Stimulated activated effector memory CD8-positive, alpha-beta T cell treated with anti-CD3 and anti-CD28 coated beads, Interleukin-12 subunit alpha, Interleukin-12 subunit beta, amount 100 ng/mL, for 72 hours (primary cell): ENCODE measurements at regions not wholly inside any gene's neighbourhood (a gene's known extent, or its start where the extent isn't known, plus 50 kb on each side); places are given as distances from the start of the nearest gene placed in this dataset.
"Not testable (repeated sequence)": the region's sequence is repeated elsewhere in the genome, so short reads cannot be mapped to it uniquely, and the experiment has no call there.

Experiments used
- ATAC-seq: fragments of 150-1000 bp; cut with Tn5 transposase; 2 replicates; pipeline ENCODE4 v1.10.0; 2021
- DNase-seq, 2 donors: peaks; one replicate each; pipeline ENCODE4 v3.0.0; 2021 to 2022; ENCODE audit warnings: low spot score in 2 of 2
- H3K27ac Mint-ChIP-seq: one replicate; pipeline ENCODE4 v1.8.0; 2022; ENCODE audit warnings: mild to moderate bottlenecking, mixed read lengths
- H3K36me3 Mint-ChIP-seq: one replicate; pipeline ENCODE4 v1.8.0; 2022; ENCODE audit warnings: mild to moderate bottlenecking, mixed read lengths
- H3K4me1 Mint-ChIP-seq: one replicate; pipeline ENCODE4 v1.8.0; 2022; ENCODE audit warnings: mixed read lengths
- H3K4me3 Mint-ChIP-seq: one replicate; pipeline ENCODE4 v1.8.0; 2022; ENCODE audit warnings: mild to moderate bottlenecking, mixed read lengths
- H3K9me3 Mint-ChIP-seq: one replicate; pipeline ENCODE4 v1.8.0; 2022; ENCODE audit warnings: mixed read lengths

DNA sequence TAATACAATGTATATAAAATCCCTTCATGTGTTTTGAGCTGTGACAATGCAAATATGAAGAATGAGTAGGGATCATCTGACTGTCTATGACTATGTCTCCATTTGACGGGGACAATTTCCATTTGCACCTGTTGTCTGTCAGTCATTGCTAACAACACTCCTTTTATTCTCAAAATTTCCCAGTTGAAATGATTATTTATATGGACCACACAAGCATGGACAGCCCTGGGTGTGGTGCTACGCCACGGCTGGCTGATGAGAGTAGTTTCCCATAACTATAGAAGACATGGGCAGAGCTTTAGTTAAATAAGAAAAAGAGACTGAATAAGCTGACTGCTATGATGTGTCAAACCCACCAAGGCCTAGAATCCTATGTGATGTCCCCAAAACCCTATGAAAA lies 135.8 kb downstream of the MAP3K21 start:
- H3K4me1 Mint-ChIP-seq: no peaks in the 10 kb centered on the region
- ATAC-seq: no peak

GRCh38 chr1:233465745-233466343 lies 138.3 kb downstream of the MAP3K21 start:
- no peak for DNase-seq
- Mint-ChIP-seq H3K36me3 (no peaks in the 10 kb centered on the region), H3K4me3 (no peak overlapping the region), H3K4me1 (no peaks in the 10 kb centered on the region), H3K27ac (no peak overlapping the region), H3K9me3 (no peaks in the 10 kb centered on the region)
- ATAC-seq: no peak

More for the DNA sequence above, 135.8 kb downstream of the MAP3K21 start:
- Mint-ChIP-seq H3K36me3 (no peaks in the 10 kb centered on the region), H3K9me3 (no peaks in the 10 kb centered on the region), H3K27ac (no peak overlapping the region), H3K4me3 (no peak overlapping the region)
- no peak for DNase-seq

DNA sequence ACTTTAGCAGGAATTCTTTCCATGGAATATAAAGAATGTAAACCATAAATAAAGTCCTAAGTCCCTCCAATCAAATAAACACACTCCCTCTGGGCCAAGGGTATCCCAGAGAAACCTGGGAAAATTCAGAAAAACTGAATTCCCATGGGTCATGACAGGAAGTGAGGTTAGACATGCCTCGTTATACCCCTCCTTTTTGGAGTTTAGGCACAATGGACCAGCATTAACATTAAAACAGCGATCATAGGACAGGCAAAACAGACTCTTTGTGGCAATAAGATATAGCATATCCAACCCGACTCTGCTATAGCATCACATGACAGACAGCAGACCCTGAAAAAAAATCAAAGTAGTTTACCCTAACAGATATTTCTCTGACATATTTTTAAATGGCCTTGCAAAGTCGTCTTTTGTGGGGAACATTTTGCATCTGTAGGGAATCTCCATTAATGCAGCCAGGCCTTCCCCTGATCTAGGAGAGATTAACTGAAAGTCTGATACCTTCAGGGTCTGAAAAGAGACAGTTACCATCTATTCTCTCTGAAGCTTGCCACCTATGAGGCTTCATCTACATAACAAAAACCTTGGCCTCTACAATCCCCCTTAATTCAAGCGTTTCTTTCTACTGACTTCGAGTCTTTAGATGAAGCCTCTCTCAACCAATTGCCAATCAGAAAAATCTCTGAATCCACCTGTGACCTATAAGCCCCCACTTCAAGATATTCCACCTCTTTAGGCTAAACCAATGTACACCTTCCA lies 143.0 kb upstream of the KCNK1 start:
- Mint-ChIP-seq H3K4me1 (no peaks in the 10 kb centered on the region), H3K36me3 (no peaks in the 10 kb centered on the region)

DNA sequence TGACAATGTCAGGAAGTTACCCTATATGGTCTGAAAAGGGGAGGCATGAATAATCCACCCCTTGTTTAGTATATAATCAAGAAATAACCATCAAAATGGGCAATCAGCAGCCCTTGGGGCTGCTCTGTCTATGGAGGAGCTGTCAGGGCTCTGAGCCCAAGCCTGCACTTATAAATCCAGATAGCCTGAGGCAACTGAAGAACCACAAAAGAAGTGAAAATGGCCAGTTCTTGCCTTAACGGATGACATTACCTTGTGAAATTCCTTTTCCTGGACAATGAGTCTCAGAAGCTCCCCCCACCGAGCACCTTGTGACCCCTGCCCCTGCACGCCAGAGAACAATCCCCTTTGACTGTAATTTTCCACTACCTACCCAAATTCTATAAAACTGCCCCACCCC lies 142.1 kb upstream of the KCNK1 start:
- H3K9me3 Mint-ChIP-seq, H3K4me1 Mint-ChIP-seq, ATAC-seq, DNase-seq, H3K4me3 Mint-ChIP-seq, H3K36me3 Mint-ChIP-seq, H3K27ac Mint-ChIP-seq: not testable (repeated sequence)

More for the DNA sequence above, 143.0 kb upstream of the KCNK1 start:
- H3K4me3 Mint-ChIP-seq: no peak overlapping the region
- no peak for DNase-seq
- ATAC-seq: no peak
- no peak overlapping the region for H3K27ac Mint-ChIP-seq
- no peaks in the 10 kb centered on the region for H3K9me3 Mint-ChIP-seq

DNA sequence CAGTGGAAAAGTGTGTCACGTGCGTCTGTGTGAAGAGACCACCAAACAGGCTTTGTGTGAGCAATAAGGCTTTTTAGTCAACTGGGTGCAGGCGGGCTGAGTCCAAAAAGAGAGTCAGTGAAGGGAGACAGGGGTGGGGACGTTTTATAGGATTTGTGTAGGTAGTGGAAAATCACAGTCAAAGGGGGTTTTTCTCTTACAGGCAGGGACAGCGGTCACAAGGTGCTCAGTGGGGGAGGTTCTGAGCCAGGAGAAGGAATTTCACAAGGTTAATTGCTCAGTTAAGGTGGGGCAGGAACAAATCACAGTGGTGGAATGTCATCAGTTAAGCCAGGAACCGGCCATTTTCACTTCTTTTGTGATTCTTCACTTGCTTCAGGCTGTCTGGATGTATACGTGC lies 141.1 kb upstream of the KCNK1 start:
- ATAC-seq, H3K9me3 Mint-ChIP-seq, H3K36me3 Mint-ChIP-seq, DNase-seq, H3K4me1 Mint-ChIP-seq, H3K27ac Mint-ChIP-seq, H3K4me3 Mint-ChIP-seq: not testable (repeated sequence)

DNA sequence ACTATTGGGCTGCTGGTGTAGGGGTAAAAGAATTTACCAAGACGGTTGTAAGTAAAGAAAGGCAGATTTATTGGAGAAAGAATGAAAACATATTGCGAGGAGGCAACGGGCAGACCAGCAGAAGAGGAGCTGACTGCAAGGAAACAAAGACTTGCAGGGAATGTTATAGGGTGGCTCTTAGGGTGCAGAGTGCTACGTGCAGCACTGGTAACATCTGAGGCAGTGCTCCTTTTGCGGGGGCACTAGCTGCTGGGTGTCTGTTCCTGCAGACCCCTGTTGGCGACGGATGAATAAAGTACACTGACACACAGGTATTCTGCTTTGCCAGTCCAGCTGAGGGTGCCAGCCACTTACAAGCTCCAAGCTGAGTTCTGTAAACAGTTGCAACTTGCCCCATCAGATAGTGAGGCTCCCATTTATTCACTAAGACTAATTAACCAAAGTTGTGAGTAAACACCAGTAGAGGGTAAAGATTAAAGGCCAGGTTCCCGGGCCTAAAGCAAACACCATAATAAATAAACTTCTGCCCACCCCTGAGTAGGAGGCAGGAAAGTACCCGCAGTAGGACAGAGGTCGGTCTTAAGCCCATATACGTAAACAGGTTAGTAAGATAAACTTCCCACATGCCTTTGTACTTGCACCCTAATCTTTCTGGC lies 140.2 kb upstream of the KCNK1 start:
- Mint-ChIP-seq H3K27ac (no peak overlapping the region), H3K4me1 (no peaks in the 10 kb centered on the region), H3K36me3 (no peaks in the 10 kb centered on the region), H3K9me3 (no peaks in the 10 kb centered on the region), H3K4me3 (no peak overlapping the region)
- DNase-seq (no peak), ATAC-seq (no peak)

- H3K4me1 Mint-ChIP-seq: no peaks in the 10 kb centered on the region
- no peak overlapping the region for H3K27ac Mint-ChIP-seq
- no peak for ATAC-seq
- H3K9me3 Mint-ChIP-seq: no peaks in the 10 kb centered on the region
- H3K36me3 Mint-ChIP-seq: no peaks in the 10 kb centered on the region
- H3K4me3 Mint-ChIP-seq: no peak overlapping the region
- no peak for DNase-seq
Measured at GRCh38 chr1:233477359-233477758, 136.5 kb upstream of the KCNK1 start.

DNA sequence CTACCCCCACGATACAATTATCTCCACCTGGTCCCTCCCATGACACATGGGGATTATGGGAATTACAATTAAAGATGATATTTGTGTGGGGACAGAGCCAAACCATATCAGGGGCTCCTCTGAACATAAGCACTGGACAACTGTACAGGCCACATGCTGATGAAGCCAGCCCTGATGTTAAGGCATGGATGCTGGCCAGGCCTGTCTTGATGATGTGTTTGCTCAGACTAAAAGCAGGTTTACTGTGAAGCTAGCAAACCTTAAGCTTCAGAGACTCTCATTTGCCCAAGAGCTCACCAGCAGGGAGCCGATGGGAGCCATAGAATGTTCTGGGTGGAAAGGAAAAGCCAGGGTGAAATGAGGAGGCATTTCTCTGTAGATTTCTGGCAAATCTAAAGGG lies 135.3 kb upstream of the KCNK1 start:
- Mint-ChIP-seq H3K9me3 (no peaks in the 10 kb centered on the region), H3K36me3 (no peaks in the 10 kb centered on the region), H3K27ac (no peak overlapping the region), H3K4me1 (no peaks in the 10 kb centered on the region), H3K4me3 (no peak overlapping the region)
- DNase-seq: no peak
- no peak for ATAC-seq

DNA sequence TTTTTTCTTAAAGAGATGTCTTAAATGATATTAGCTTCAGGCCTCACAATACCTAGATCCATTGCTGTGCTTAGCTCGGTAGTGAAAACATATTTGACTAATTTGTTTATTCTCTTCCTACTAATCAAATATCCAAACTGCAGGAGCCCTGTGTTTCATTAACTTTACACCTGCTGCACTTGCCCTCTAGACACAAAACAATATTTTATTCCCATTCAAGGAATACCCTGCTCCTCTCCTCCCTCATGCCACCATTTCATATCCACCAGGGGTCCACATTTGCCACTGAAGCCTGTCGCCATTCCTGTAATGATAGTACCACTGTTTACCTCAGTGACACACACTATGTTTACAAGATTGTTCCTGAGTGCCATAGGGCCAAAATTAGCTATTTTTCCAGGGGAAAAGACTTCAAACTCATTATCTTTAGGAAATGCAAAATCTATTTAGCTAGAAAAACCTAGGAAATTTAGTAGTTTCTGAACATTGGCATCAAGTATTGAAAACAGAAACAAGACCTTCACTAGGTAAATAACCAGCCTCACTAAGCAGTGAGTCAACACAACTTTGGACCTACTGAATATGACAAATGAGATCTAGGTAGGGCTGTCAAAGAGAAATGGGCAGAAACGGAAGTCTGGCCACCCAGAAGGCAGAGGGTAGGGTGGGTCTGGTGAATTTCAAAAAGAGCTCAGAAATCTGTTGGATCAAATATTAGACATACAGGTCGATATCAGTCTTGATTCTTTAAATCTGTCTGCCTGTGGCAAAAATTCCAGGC lies 134.6 kb upstream of the KCNK1 start:
- Mint-ChIP-seq H3K4me3 (no peak overlapping the region), H3K4me1 (no peaks in the 10 kb centered on the region), H3K27ac (no peak overlapping the region), H3K9me3 (no peaks in the 10 kb centered on the region), H3K36me3 (no peaks in the 10 kb centered on the region)
- DNase-seq: no peak
- ATAC-seq: no peak

DNA sequence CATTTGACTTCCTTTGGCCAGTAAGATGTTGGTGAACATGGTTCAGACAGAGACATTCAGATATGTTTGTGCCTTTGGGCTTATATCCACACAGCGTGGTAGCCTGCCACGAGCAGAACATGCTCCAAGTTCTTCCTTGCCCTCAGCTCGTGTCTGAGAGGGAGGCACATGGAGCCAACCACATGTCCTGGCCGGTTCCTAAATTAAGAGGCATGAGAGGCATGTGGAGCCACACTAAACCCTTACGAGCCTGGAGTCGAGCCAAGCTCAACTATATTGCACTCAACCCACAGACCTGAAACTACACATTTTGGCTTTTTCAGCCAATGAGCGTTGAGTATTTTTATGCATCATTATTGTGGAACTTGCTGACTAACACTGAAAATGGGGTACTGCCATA lies 133.7 kb upstream of the KCNK1 start:
- no peaks in the 10 kb centered on the region for H3K36me3 Mint-ChIP-seq
- no peak overlapping the region for H3K4me3 Mint-ChIP-seq
- no peak overlapping the region for H3K27ac Mint-ChIP-seq
- no peak for DNase-seq
- no peaks in the 10 kb centered on the region for H3K9me3 Mint-ChIP-seq
- H3K4me1 Mint-ChIP-seq: no peaks in the 10 kb centered on the region
- no peak for ATAC-seq

DNA sequence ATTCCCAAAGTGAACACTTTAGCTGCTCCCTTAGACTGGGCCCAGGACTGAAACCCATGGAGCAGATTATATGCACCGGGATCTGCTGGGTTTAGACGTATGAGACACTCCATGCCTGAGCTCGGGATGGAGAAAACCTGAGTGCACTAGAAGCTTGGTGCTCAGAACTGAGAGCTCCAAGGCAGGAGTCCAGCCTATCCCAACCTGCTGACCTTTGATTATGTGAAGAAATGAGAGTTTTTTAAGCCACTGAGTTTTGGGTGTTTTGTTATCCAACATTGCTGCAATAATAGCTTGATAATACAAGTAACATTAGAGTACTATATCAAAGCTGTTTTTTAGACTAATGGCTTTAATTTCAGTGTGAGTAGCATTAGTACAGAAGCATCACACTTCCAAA lies 131.5 kb upstream of the KCNK1 start:
- DNase-seq (no peak), ATAC-seq (no peak)
- H3K27ac Mint-ChIP-seq: no peak overlapping the region
- no peaks in the 10 kb centered on the region for H3K9me3 Mint-ChIP-seq
- H3K36me3 Mint-ChIP-seq: no peaks in the 10 kb centered on the region
- no peak overlapping the region for H3K4me3 Mint-ChIP-seq
- H3K4me1 Mint-ChIP-seq: no peaks in the 10 kb centered on the region

GRCh38 chr1:233485385-233485784 lies 128.5 kb upstream of the KCNK1 start:
- H3K9me3 Mint-ChIP-seq: no peaks in the 10 kb centered on the region
- H3K4me1 Mint-ChIP-seq: no peaks in the 10 kb centered on the region
- ATAC-seq (no peak), DNase-seq (no peak)
- H3K27ac Mint-ChIP-seq: no peak overlapping the region
- no peak overlapping the region for H3K4me3 Mint-ChIP-seq
- H3K36me3 Mint-ChIP-seq: no peaks in the 10 kb centered on the region

DNA sequence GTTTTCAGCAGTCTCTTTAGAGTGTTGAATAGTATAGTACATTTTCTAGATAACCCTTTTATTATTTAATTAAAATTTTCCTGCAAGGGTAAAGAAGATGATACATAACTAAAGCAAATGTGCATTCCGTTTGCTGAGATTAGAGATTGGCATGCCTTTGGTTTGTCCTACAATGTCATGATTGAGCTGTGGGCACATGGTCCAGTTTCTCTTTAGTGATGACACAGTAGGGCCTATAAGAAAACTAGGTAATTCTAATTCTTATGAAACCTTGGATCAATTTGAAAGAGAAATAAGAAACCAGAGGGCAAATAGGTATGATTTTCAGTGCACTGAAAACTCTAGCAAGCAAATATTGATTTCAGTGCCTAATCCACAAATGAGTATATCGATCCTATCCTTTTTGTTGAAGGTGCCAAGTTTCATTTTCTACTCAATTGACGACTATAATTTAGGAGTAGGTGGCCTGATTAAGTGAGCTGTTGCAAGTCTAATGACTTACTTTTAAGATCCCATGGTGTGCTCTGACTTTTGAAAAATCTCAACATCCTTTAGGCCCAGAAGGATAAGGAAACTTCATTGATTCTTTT lies 128.0 kb upstream of the KCNK1 start:
- ATAC-seq (no peak), DNase-seq (no peak)
- H3K4me3 Mint-ChIP-seq: no peak overlapping the region
- H3K27ac Mint-ChIP-seq: no peak overlapping the region
- no peaks in the 10 kb centered on the region for H3K4me1 Mint-ChIP-seq
- no peaks in the 10 kb centered on the region for H3K9me3 Mint-ChIP-seq
- H3K36me3 Mint-ChIP-seq: no peaks in the 10 kb centered on the region

DNA sequence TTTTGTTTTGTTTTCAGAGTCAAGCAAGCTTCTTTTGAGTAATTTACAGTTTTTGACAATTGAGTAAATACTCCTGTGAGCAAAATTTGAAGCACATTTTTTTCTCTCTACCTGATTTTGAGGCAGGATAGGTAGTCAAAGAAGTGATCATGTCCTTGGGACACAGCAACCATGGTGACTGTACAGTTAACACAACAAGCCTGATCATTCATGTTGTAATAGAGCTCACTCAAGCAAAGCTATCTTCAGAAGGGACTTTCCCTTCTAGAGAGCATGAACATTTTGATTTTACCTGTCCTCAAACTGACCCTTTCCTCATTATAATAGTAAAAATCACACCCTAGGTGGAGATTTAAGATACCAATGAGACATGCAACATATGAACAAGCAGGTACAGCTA lies 126.5 kb upstream of the KCNK1 start:
- no peaks in the 10 kb centered on the region for H3K36me3 Mint-ChIP-seq
- no peak overlapping the region for H3K27ac Mint-ChIP-seq
- DNase-seq (no peak), ATAC-seq (no peak)
- H3K4me3 Mint-ChIP-seq: no peak overlapping the region
- H3K4me1 Mint-ChIP-seq: no peaks in the 10 kb centered on the region
- H3K9me3 Mint-ChIP-seq: no peaks in the 10 kb centered on the region

GRCh38 chr1:233489411-233489810 lies 124.5 kb upstream of the KCNK1 start:
- no peak overlapping the region for H3K4me3 Mint-ChIP-seq
- ATAC-seq: no peak
- no peaks in the 10 kb centered on the region for H3K4me1 Mint-ChIP-seq
- no peaks in the 10 kb centered on the region for H3K36me3 Mint-ChIP-seq
- DNase-seq: no peak
- H3K27ac Mint-ChIP-seq: no peak overlapping the region
- H3K9me3 Mint-ChIP-seq: no peaks in the 10 kb centered on the region
